HG03139 (cell line): ENCODE measurements at regions not wholly inside any gene's neighbourhood (a gene's known extent, or its start where the extent isn't known, plus 50 kb on each side); places are given as distances from the start of the nearest gene placed in this dataset.
"Not testable (repeated sequence)": the region's sequence is repeated elsewhere in the genome, so short reads cannot be mapped to it uniquely, and the experiment has no call there.

Experiments
- ATAC-seq: cut with Tn5 transposase; IDR thresholded peaks from one replicate; pipeline ENCODE4 v1.9.1; 2021; ENCODE audit not compliant: unreplicated experiment

GRCh38 chr13:40346592-40346991 is 319.8 kb downstream of the FOXO1 start:
- ATAC-seq = no peak

DNA sequence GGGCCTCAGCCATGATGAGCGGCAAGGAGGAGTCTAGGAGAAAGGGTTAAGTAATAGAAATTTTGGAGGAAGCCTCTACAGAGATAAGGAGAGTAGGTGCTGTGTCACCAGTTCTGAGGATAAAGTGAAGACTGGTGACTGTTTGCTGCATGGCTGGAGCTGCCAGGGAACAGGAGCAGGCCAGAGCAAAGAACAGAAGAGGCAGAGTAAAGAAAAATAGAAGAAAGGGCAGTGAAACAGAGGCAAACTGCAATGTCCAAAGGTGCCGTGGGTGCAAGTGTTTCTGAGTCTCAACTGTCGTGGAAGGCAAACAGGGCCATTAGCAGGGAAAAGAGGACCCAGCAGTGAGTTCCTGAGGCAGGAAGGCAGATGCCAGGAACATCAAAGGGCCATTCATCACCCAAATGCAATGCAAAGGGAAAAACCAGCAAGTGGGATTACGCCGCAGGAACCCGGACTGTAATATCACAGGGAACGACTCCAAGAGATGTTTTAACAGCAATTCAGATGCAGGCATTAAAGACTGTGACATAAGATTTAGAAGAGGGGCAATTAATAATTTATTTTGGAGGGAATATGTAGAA is 318.3 kb downstream of the FOXO1 start:
- ATAC-seq = no peak

DNA sequence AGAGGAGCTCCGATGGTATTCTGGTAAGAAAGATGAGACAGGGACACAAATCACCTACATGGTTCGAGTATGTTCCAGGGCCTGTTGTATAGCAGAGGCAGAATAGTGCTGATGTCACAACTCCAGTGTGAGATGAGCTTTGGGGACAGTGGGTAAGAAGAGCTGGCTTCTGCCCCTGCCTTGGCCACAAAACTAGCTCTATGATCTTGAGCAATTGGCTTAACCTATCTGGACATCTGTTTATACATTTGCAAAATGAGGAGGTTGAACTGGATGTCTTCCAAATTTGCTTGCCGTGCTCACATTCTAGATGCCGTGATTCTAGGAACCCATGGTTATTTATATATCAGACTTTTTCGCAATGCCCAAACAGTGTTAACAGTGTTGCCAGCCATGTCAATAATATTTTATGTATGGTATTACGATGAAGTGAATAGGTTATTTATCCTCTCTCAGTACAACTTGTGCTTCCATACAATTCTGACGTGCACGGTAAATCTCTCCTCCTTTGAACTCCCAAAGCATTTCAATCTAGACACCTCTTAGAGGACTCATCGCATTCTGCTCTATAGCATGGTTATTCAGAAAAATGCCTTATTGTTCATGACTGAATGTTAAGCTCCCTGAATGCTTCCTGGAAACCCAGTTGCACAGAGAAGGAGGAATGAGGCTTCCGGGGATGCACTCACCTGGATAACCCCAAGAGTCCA is 316.0 kb downstream of the FOXO1 start:
- ATAC-seq = no peak

- ATAC-seq = no peak
Measured at GRCh38 chr13:40351537-40352379, 314.7 kb downstream of the FOXO1 start.

- ATAC-seq = no peak
Measured at GRCh38 chr13:40352380-40352778, 314.1 kb downstream of the FOXO1 start.

DNA sequence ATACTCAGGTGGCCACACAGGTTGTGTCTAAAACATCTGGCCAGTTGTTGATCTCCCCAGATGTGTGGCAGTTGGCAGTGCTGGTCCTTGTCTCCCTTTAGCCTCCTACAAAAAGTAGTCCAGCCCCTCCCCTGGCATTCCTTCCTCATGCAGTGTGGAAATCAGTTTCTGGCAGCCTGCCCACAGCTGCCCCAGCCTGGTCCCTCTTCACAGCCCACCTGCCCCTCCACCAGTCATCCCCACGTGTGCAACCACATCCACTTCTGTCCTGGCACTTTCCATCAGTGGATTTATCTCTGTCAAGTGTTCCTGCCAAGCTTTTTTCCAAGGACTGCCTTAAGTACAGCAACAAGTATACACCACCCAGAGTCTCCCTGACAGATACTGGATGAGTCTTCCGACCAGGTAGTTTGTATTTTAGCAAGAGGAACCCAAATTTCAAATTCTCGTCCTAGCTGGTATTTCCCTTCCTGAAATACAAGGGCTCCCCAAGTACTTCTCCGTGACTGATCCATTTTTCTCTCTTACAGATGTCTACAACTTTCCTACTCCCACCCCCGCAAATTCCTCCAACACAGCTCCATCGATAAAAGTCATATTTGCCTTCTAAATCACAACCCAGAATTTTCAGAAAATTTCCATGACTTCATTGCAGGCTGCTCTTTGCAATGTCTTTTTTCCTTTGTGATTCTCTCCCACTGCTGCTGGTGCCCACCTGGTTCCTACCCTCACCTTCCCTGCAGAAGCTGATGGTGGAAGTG is 313.5 kb downstream of the FOXO1 start:
- ATAC-seq = no peak

DNA sequence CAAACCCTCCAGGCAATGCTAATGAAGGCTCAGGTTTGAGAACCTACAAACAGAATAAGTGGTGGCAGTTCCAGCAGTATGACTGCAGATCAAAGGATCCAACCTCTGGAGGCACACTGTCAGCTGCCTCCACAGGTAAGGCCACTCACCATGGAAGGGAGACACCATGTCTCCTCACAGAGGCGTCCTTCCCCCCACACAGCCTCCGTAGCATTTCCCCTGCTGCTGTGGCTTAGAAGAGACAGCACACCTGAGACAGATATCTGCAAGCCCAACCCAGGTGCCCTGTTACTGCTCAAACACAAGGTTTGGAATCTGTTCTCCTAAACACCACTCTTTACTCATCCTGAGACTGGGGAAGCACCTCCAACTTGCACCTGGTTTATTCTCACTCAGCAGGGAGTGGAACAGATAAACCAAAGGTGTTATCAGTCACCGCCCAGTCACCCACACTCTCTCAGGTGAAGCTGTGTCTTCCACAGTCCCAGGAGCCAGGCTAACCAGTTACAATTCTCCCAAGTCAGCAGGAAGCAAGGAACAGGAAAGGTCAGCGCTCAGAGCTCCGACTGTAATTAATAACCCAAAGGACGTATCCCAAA is 311.2 kb downstream of the FOXO1 start:
- ATAC-seq = no peak

GRCh38 chr13:40356011-40356410 is 310.4 kb downstream of the FOXO1 start:
- ATAC-seq = no peak

DNA sequence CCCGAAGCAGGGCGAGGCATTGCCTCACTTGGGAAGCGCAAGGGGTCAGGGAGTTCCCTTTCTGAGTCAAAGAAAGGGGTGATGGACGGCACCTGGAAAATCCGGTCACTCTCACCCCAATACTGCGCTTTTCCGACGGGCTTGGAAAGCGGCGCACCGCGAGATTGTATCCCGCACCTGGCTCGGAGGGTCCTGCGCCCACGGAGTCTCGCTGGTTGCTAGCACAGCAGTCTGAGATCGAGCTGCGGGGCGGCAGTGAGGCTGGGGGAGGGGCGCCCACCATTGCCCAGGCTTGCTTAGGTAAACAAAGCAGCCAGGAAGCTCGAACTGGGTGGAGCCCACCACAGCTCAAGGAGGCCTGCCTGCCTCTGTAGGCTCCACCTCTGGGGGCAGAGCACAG is 310.0 kb downstream of the FOXO1 start:
- ATAC-seq = not testable (repeated sequence)

GRCh38 chr13:40362502-40362901 is 303.9 kb downstream of the FOXO1 start:
- ATAC-seq = no peak

GRCh38 chr13:40363653-40364052 is 302.8 kb downstream of the FOXO1 start:
- ATAC-seq = no peak

DNA sequence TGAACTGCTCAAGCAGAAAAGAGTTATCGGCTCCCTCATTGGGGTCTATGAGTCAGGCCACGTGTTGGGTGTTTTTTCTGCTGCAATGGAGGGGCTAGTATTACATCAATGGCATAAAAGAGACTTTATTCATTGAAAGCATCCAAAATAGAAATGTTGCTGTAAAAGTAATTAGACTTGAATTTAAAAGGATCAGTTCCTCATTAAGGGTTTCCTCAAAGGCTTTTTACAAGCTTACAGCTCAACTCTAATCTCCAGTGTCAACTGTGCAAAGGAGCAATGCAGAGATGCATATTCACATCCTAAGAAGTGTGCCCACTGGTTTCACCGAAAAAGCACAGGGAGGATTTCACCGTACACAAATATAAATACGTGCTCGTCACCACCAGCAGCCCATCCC is 300.3 kb downstream of the FOXO1 start:
- no peak for ATAC-seq

DNA sequence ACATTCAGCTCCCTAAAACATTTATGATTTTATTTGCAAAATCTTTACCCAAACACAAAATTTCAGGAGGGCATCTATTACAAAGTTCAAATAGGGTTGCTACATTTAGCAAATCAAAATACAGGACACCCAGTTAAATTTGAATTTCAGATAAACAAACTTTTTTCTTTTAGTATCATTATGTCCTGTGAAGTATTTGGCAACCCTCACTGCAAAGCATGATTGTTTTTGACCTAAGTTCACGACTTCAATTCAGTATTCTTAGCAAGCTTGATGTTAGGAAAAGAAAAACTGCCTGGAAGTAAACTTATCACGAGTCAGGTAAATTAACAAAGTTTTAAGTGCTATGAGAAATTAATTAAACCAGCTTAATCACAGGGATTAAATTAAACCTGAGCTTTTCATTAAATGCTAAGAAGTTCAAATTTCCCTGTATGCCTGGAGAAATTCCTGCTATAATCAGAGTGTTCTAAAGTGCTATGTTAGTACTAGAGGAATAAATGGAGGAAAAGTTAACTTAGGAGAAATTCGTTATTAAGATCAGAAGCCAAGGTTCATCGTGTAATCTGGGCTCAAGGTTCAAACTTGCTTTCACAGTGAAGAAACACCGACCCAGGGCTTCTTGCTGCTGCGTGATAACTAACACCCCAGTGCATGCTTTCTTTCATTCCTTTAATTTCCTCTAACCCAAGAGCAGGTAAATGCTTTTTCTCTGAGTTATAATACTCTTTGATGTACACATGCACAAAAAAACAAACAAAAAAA is 298.1 kb downstream of the FOXO1 start:
- no peak for ATAC-seq

GRCh38 chr13:40370661-40371060 is 295.8 kb downstream of the FOXO1 start:
- ATAC-seq = no peak

GRCh38 chr13:40371531-40372125 is 294.8 kb downstream of the FOXO1 start:
- ATAC-seq = no peak

DNA sequence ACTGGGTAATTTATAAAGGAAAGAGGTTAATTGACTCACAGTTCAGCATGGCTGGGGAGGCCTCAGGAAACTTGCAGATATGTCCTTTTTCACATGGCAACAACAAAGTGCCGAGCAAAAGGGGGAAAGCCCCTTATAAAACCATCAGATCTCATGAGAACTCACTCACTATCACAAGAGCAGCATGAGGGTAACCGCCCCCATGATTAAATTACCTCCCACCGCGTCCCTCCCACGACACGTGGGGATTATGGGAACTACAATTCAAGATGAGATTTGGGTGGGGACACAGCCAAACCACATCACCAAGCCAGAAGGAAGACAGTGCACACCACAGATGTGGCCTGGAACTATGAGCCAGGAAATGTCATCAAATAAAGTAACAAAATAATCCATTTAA is 292.8 kb downstream of the FOXO1 start:
- ATAC-seq = not testable (repeated sequence)

GRCh38 chr13:40375489-40376171 is 290.8 kb downstream of the FOXO1 start:
- ATAC-seq = no peak

DNA sequence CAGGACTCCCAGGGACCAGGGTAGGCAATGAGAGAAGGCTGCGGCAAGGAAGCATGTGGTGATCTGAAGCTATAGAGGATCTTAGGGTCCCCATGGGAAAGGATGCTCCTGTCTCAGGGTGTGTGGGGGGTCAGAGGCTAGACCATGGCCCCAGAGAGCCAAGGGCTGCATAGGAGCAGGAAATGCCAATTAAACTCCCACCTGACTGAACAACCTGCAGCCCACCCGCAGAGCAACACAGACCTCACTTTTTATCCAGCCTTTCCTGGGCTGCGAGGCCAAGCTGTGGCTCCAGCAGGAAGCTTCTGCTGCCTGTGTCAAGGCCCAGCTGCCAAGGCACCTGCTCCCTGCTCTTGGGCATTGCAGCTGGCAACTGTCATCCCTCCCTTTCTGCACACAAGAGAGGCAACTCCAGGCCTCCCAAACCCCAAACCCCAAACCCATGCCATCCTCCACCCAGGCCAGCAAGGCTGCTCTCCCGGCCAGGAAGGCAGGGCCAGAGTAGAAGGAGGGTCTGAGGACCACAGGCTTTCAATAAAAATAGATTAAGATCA is 290.1 kb downstream of the FOXO1 start:
- ATAC-seq = no peak
